ENCODE measurements at regions not wholly inside any gene's neighbourhood (a gene's known extent, or its start where the extent isn't known, plus 50 kb on each side); places are given as distances from the start of the nearest gene placed in this dataset.

DNA sequence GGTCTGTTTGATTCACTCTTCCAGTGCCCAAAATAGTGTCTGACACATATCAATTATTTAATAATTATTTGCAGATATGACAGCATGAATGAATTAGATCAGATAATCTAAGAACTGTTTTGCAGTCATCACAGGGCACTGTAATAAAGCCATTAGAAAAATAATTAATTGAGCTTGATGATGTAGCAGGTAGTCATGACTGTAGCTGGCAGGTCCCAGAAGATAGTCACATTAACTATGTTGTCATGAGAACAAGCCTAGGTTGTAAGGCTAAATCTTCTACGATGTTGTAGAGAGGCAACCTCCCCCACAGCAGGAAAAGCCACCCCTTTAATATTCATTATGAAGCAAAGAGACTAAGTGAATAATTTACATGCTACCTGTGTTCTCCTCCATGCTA, 243.9 kb upstream of the SPTLC3 start:
- CTCF ChIA-PET (ENCODE audit: low intra/inter-chr PET ratio), result no interaction called here
- TF ChIP-seq HDAC8 (tag; IDR thresholded peaks at IDR 0.05) (no peak), ZNF511 (CRISPR knock-in tag; IDR thresholded peaks at IDR 0.05) (no peak), ZNF124 (CRISPR knock-in tag; IDR thresholded peaks at IDR 0.05) (no peak), SRF (CRISPR knock-in tag; IDR thresholded peaks at IDR 0.05) (no peak), FOXM1 (IDR thresholded peaks at IDR 0.05; ENCODE audit: low read depth) (no peak), FOXM1 (CRISPR knock-in tag; IDR thresholded peaks at IDR 0.05; ENCODE audit: low read depth) (no peak), PPARD (CRISPR knock-in tag; IDR thresholded peaks at IDR 0.05) (no peak), GABPA (tag; conservative IDR thresholded peaks at IDR 0.05; ENCODE audit: low read depth) (no peak), XRCC5 (IDR thresholded peaks at IDR 0.05; ENCODE audit: low read depth, low read length) (no peak), DNMT1 (IDR thresholded peaks at IDR 0.05) (no peak), FOXK1 (CRISPR knock-in tag; IDR thresholded peaks at IDR 0.05; ENCODE audit: borderline replicate concordance) (no peak), DPF2 (IDR thresholded peaks at IDR 0.05) (no peak), MED1 (CRISPR knock-in tag; IDR thresholded peaks at IDR 0.05; ENCODE audit: borderline replicate concordance) (no peak), NCOA2 (IDR thresholded peaks at IDR 0.05; ENCODE audit: partially characterized antibody in 2 of 2) (no peak), THRAP3 (IDR thresholded peaks at IDR 0.05; ENCODE audit: borderline replicate concordance) (no peak), ZFP36 (IDR thresholded peaks at IDR 0.05; ENCODE audit: low read depth, low read length, partially characterized antibody) (no peak)
- TF ChIP-seq, protein P1, sequence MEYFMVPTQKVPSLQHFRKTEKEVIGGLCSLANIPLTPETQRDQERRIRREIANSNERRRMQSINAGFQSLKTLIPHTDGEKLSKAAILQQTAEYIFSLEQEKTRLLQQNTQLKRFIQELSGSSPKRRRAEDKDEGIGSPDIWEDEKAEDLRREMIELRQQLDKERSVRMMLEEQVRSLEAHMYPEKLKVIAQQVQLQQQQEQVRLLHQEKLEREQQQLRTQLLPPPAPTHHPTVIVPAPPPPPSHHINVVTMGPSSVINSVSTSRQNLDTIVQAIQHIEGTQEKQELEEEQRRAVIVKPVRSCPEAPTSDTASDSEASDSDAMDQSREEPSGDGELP (CRISPR knock-in tag; IDR thresholded peaks at IDR 0.05; ENCODE audit: borderline replicate concordance), result no peak
- no peak for ATAC-seq
- H3K36me3 ChIP-seq (ENCODE audit: control insufficient read depth, insufficient read depth, low read length), result no peaks in the 10 kb centered on the region
- no peaks in the 10 kb centered on the region for H3K9me3 ChIP-seq (replicated peaks; ENCODE audit: control insufficient read depth, insufficient read depth, low read depth, low read length)
- in situ Hi-C loops (cut with MboI) (no loop called here), intact Hi-C loops (cut with micrococcal nuclease) (no loop called here)
- H4K20me1 ChIP-seq (replicated peaks; ENCODE audit: control insufficient read depth, insufficient read depth, low read length), result no peaks in the 10 kb centered on the region
- no peak for FAIRE-seq
- POLR2A ChIA-PET, result no interaction called here
- no TSS peak for BruUV-seq (replicated peaks)
- H3K4me2 ChIP-seq (ENCODE audit: insufficient read depth, low read length), result no peak overlapping the region
- H3K4me1 ChIP-seq (replicated peaks in 1 of 2; ENCODE audit: control insufficient read depth in 2 of 2, insufficient read depth in 2 of 2, low read length in 2 of 2), result no peaks in the 10 kb centered on the region
- no peaks in the 10 kb centered on the region for H3K79me2 ChIP-seq (ENCODE audit: control insufficient read depth, insufficient read depth, low read length)
- WGBS (ENCODE audit: insufficient coverage, low coverage, missing lambda C conversion rate), result 0% methylated on average over 1 of the region's 1 CpG
- no peaks in the 10 kb centered on the region for H3K27me3 ChIP-seq (ENCODE audit: control insufficient read depth in 2 of 2, insufficient read depth in 2 of 2, low read length in 2 of 2)
- H3K9ac ChIP-seq (ENCODE audit: insufficient read depth in 1 of 2, low read depth in 2 of 2, low read length in 2 of 2), result no peak overlapping the region
- no peak for DNase-seq (ENCODE audit: extremely low read depth in 1 of 4, low spot score in 3 of 4)
- no peak overlapping the region for H3K4me3 ChIP-seq
- H3K27ac ChIP-seq (ENCODE audit: extremely low read depth, low read depth, low read length), result no peak overlapping the region
- no peaks in the 10 kb centered on the region for H3K9me1 ChIP-seq (ENCODE audit: control insufficient read depth, insufficient read depth, low read length)
- H2AFZ ChIP-seq (ENCODE audit: low read depth, low read length), result no peak overlapping the region
